HepG2 (cell line): ENCODE measurements at regions not wholly inside any gene's neighbourhood (a gene's known extent, or its start where the extent isn't known, plus 50 kb on each side); places are given as distances from the start of the nearest gene placed in this dataset.

Experiments
- ATAC-seq: fragments of 200-7000 bp; cut with Tn5 transposase; 3 replicates; pipeline ENCODE4 v1.9.1; 2020; ENCODE audit warnings: mild to moderate bottlenecking, moderate library complexity
- BruUV-seq: library from RNA; stranded (reverse); fragments of 400-500 nt; replicated peaks from 2 replicates; lab custom pipeline; 2021; lab: Mats Ljungman, UMichigan
- CTCF ChIA-PET: fragments of 300-600 bp; formaldehyde crosslinking; extraction: SDS; loops from one replicate; lab custom pipeline; 2021; ENCODE audit warnings: low total read pairs, inconsistent platforms, low intra/inter-chr PET ratio; lab: Yijun Ruan, JAX
- POLR2A ChIA-PET: fragments of 350-600 bp; sonication (Branson Sonifier 250); formaldehyde crosslinking; loops from one replicate; lab custom pipeline; 2020; ENCODE audit warnings: antibody characterized with exemption, inconsistent platforms; lab: Yijun Ruan, JAX
- DNase-seq: peaks from one replicate; pipeline ENCODE4 v3.0.0-alpha.2; 2015; ENCODE audit warnings: low spot score
- FAIRE-seq: peaks from 3 replicates; lab custom pipeline; 2011; peaks lifted over from hg19 to GRCh38; lab: Jason Lieb, UNC
- H2AFZ ChIP-seq: one replicate; pipeline ENCODE4 v1.6.1; 2011; ENCODE audit warnings: low read length, inconsistent platforms
- H3K27ac ChIP-seq: fragments of 300-600 bp; 3 replicates; pipeline ENCODE4 v1.8.0; 2011; ENCODE audit warnings: mixed run types, mild to moderate bottlenecking, mixed read lengths, low read length, inconsistent platforms; ENCODE audit not compliant: insufficient read depth; ENCODE audit errors: extremely low read length
- H3K27me3 ChIP-seq, 2 experiments: fragments of 200-600 bp in 1 of 2; 2 replicates in 1 of 2; 3 replicates in 1 of 2; pipeline versions ENCODE4 v1.6.0 to v1.8.0; 2011; ENCODE audit warnings: low read length in 2 of 2, mild to moderate bottlenecking in 2 of 2, moderate library complexity in 2 of 2, inconsistent platforms in 1 of 2; ENCODE audit not compliant: insufficient read depth in 2 of 2, control insufficient read depth in 1 of 2
- H3K36me3 ChIP-seq, 2 experiments: fragments of 200-600 bp in 1 of 2; replicated peaks in 1 of 2; 2 replicates in 1 of 2; 3 replicates in 1 of 2; pipeline versions ENCODE4 v1.5.1 to v1.8.0; 2011; ENCODE audit warnings: low read length in 2 of 2, inconsistent platforms in 1 of 2; ENCODE audit not compliant: insufficient read depth in 2 of 2, control insufficient read depth in 1 of 2
- H3K4me1 ChIP-seq: 2 replicates; pipeline ENCODE4 v1.5.1; 2012; ENCODE audit warnings: low read length, inconsistent platforms; ENCODE audit not compliant: insufficient read depth
- H3K4me2 ChIP-seq: 2 replicates; pipeline ENCODE4 v1.6.0; 2011; ENCODE audit warnings: low read depth, low read length, inconsistent platforms
- H3K4me3 ChIP-seq, 3 experiments: fragments of 200-600 bp in 1 of 3; sonication (generic), shearing (Covaris generic) in 1 of 3; replicated peaks in 1 of 3; 2 replicates each; pipeline ENCODE4 v1.5.1; 2011 to 2016; ENCODE audit warnings: low read length in 3 of 3, inconsistent platforms in 2 of 3, low read depth in 2 of 3, mild to moderate bottlenecking in 2 of 3, control low read depth in 1 of 3, mixed read lengths in 1 of 3; ENCODE audit not compliant: insufficient read depth in 1 of 3
- H3K79me2 ChIP-seq: one replicate; pipeline ENCODE4 v1.6.1; 2011; ENCODE audit warnings: low read length, inconsistent platforms; ENCODE audit not compliant: insufficient read depth
- H3K9ac ChIP-seq: 2 replicates; pipeline ENCODE4 v1.6.0; 2011; ENCODE audit warnings: mild to moderate bottlenecking, low read depth, low read length, inconsistent platforms; ENCODE audit not compliant: insufficient read depth
- H3K9me3 ChIP-seq: 2 replicates; pipeline ENCODE4 v1.5.1; 2012; ENCODE audit warnings: mild to moderate bottlenecking, low read length
- H4K20me1 ChIP-seq: 2 replicates; pipeline ENCODE4 v1.6.0; 2011; ENCODE audit warnings: inconsistent platforms, mild to moderate bottlenecking, low read length, moderate library complexity; ENCODE audit not compliant: insufficient read depth
- HMG20A ChIP-seq: IDR thresholded peaks from 2 replicates; pipeline ENCODE4 v1.6.1; 2016; ENCODE audit warnings: borderline replicate concordance
- MED8 ChIP-seq: sonication (generic); formaldehyde crosslinking; IDR thresholded peaks from 2 replicates; pipeline ENCODE4 v1.8.1; 2023; ENCODE audit warnings: mild to moderate bottlenecking, missing genetic modification reagents; ENCODE audit not compliant: insufficient replicate concordance
- MTF1 ChIP-seq: sonication (generic); formaldehyde crosslinking; IDR thresholded peaks from 2 replicates; pipeline ENCODE4 v1.5.0; 2020; ENCODE audit warnings: missing genetic modification reagents
- REL ChIP-seq: sonication (generic); formaldehyde crosslinking; conservative IDR thresholded peaks from 2 replicates; pipeline ENCODE4 v1.8.0; 2022; ENCODE audit warnings: mild to moderate bottlenecking, missing genetic modification reagents, moderate library complexity
- TEAD3 ChIP-seq: optimal IDR thresholded peaks from 2 replicates; pipeline ENCODE3; 2016; ENCODE audit warnings: borderline replicate concordance
- U2AF2 ChIP-seq: fragments of 200-400 bp; formaldehyde crosslinking; IDR thresholded peaks from 2 replicates; pipeline ENCODE4 v1.6.1; 2017; ENCODE audit warnings: low read depth, mild to moderate bottlenecking, low read length
- ZC3H4 ChIP-seq: sonication (generic); formaldehyde crosslinking; IDR thresholded peaks from 2 replicates; pipeline ENCODE4 v1.4.0; 2020; ENCODE audit warnings: missing genetic modification reagents, borderline replicate concordance
- ZNF510 ChIP-seq: sonication (generic); formaldehyde crosslinking; IDR thresholded peaks from 2 replicates; pipeline ENCODE4 v1.4.0; 2020; ENCODE audit warnings: low read depth, mild to moderate bottlenecking, missing genetic modification reagents
- ZNF562 ChIP-seq: sonication (generic); formaldehyde crosslinking; IDR thresholded peaks from 2 replicates; pipeline ENCODE4 v1.8.0; 2022; ENCODE audit warnings: missing genetic modification reagents, borderline replicate concordance
- ZNF737 ChIP-seq: sonication (generic); formaldehyde crosslinking; IDR thresholded peaks from 2 replicates; pipeline ENCODE4 v1.5.0; 2020; ENCODE audit warnings: missing genetic modification reagents, mild to moderate bottlenecking, borderline replicate concordance
- ZNF792 ChIP-seq: IDR thresholded peaks from 2 replicates; pipeline ENCODE4 v1.6.1; 2016
- ZNF879 ChIP-seq: sonication (generic); formaldehyde crosslinking; IDR thresholded peaks from 2 replicates; pipeline ENCODE4 v1.8.1; 2023; ENCODE audit warnings: missing genetic modification reagents
- WGBS: methylation state at CpG from one replicate; pipeline ENCODE4 v1.1.6; 2017; ENCODE audit warnings: low lambda C conversion rate; 5-methylcytosine and 5-hydroxymethylcytosine counted together
- in situ Hi-C: cut with HindIII; loops from 2 replicates; pipeline ENCODE4 v1.10.0; 2017; ENCODE audit warnings: low pct_unique_long_range_greater_than_20kb; ENCODE audit not compliant: extremely low pct_ligation_motif_present
- intact Hi-C: fragments of 100-400 bp; cut with micrococcal nuclease; formaldehyde crosslinking; loops from one replicate; pipeline ENCODE4 v1.10.0; 2022; ENCODE audit not compliant: unreplicated experiment
- TF ChIP-seq, protein P1 (sequence below): sonication (generic); formaldehyde crosslinking; IDR thresholded peaks from 2 replicates; pipeline ENCODE4 v1.8.0; 2022; ENCODE audit warnings: missing genetic modification reagents, mild to moderate bottlenecking, inconsistent platforms, borderline replicate concordance
- TF ChIP-seq, protein P2 (sequence below): sonication (generic); formaldehyde crosslinking; IDR thresholded peaks from 2 replicates; pipeline ENCODE4 v1.5.1; 2020; ENCODE audit warnings: mild to moderate bottlenecking, missing genetic modification reagents, borderline replicate concordance

DNA sequence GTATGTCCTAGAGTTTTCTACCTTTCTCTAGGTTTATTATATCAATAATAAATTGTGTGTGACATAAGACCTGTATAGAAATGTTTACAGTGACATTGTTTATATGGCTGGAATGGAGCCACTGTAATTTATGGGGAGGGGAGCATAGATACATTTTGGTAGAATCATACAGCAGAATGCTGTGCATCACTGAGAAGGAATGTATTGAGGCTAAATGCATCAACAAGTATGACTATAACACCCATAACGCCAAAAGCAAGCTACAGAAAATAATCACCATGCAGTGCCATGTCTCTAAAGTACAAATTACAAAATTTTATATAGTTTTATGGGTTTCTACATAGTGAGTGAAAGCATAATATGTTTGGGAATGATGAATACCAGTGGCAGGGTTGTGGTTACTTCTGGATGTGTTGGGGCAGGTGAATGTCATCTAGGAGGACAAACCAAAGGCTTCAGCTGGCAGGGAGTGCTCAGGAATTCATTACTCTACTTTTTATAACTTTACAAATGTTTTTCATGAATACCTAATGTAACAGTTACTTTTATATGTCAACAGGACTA lies 226.0 kb upstream of the NETO1 start:
- Histone ChIP-seq H3K27me3 (no peaks in the 10 kb centered on the region), H3K4me3 (no peak overlapping the region), H3K4me1 (no peaks in the 10 kb centered on the region), H3K9me3 (no peaks in the 10 kb centered on the region), H3K79me2 (no peaks in the 10 kb centered on the region), H2AFZ (no peak overlapping the region), H4K20me1 (no peaks in the 10 kb centered on the region), H3K27ac (no peak overlapping the region), H3K9ac (no peak overlapping the region), H3K36me3 (no peaks in the 10 kb centered on the region), H3K4me2 (no peak overlapping the region)
- intact Hi-C loops (no loop called here), in situ Hi-C loops (no loop called here)
- ChIA-PET CTCF (no interaction called here), POLR2A (no interaction called here)
- no peak for FAIRE-seq
- DNase-seq: no peak
- WGBS: 4% methylated on average over 1 of the region's 1 CpG
- no TSS peak for BruUV-seq
- TF ChIP-seq MED8 (CRISPR knock-in tag) (no peak), MTF1 (CRISPR knock-in tag) (no peak), REL (CRISPR knock-in tag) (no peak), ZNF562 (CRISPR knock-in tag) (no peak), HMG20A (CRISPR knock-in tag) (no peak), ZNF792 (CRISPR knock-in tag) (no peak), ZNF879 (CRISPR knock-in tag) (no peak)
- TF ChIP-seq, protein P1, sequence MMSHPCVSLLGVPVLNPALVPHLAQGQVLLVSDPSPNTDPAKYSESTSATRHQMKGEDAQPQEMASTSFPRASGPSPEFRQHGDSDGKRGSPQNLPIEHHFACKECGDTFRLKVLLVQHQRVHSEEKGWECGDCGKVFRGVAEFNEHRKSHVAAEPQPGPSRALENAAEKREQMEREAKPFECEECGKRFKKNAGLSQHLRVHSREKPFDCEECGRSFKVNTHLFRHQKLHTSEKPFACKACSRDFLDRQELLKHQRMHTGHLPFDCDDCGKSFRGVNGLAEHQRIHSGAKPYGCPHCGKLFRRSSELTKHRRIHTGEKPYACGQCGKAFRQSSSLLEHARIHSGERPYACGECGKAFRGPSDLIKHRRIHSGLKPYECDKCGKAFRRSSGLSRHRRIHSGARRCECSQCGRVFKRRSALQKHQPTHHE (CRISPR knock-in tag): no peak
- no peak for ATAC-seq

DNA sequence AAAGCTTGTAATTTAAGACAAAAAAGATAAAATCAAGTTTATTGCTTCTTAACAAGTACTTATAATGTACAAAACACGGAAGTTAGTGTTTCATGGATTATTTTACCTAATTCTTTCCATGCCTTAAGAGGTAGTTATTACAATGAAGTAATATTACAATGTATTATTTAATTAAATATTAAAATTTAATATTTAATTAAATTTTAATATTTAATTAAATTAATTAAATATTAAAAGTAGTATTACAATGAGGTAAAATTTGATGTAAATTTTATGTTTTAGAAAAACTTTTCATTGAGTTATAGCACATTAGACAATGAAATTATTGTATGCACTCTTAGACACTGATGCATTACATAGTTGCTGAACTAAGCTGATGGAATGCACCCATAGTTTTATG lies 220.7 kb upstream of the NETO1 start:
- CTCF ChIA-PET: no interaction called here
- in situ Hi-C loops: no loop called here
- TF ChIP-seq, protein P2, sequence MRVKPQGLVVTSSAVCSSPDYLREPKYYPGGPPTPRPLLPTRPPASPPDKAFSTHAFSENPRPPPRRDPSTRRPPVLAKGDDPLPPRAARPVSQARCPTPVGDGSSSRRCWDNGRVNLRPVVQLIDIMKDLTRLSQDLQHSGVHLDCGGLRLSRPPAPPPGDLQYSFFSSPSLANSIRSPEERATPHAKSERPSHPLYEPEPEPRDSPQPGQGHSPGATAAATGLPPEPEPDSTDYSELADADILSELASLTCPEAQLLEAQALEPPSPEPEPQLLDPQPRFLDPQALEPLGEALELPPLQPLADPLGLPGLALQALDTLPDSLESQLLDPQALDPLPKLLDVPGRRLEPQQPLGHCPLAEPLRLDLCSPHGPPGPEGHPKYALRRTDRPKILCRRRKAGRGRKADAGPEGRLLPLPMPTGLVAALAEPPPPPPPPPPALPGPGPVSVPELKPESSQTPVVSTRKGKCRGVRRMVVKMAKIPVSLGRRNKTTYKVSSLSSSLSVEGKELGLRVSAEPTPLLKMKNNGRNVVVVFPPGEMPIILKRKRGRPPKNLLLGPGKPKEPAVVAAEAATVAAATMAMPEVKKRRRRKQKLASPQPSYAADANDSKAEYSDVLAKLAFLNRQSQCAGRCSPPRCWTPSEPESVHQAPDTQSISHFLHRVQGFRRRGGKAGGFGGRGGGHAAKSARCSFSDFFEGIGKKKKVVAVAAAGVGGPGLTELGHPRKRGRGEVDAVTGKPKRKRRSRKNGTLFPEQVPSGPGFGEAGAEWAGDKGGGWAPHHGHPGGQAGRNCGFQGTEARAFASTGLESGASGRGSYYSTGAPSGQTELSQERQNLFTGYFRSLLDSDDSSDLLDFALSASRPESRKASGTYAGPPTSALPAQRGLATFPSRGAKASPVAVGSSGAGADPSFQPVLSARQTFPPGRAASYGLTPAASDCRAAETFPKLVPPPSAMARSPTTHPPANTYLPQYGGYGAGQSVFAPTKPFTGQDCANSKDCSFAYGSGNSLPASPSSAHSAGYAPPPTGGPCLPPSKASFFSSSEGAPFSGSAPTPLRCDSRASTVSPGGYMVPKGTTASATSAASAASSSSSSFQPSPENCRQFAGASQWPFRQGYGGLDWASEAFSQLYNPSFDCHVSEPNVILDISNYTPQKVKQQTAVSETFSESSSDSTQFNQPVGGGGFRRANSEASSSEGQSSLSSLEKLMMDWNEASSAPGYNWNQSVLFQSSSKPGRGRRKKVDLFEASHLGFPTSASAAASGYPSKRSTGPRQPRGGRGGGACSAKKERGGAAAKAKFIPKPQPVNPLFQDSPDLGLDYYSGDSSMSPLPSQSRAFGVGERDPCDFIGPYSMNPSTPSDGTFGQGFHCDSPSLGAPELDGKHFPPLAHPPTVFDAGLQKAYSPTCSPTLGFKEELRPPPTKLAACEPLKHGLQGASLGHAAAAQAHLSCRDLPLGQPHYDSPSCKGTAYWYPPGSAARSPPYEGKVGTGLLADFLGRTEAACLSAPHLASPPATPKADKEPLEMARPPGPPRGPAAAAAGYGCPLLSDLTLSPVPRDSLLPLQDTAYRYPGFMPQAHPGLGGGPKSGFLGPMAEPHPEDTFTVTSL (CRISPR knock-in tag): no peak
- TF ChIP-seq TEAD3 (CRISPR knock-in tag): no peak
- no peak for TF ChIP-seq ZC3H4 (CRISPR knock-in tag)
- TF ChIP-seq ZNF737 (CRISPR knock-in tag): no peak
- TF ChIP-seq U2AF2: no peak
- no peak for TF ChIP-seq ZNF510

More for the DNA sequence above, 220.7 kb upstream of the NETO1 start:
- Histone ChIP-seq H3K27me3 (no peaks in the 10 kb centered on the region), H3K4me3 (no peak overlapping the region), H2AFZ (no peak overlapping the region), H3K4me1 (no peaks in the 10 kb centered on the region), H3K79me2 (no peaks in the 10 kb centered on the region), H3K27ac (no peak overlapping the region), H3K36me3 (no peaks in the 10 kb centered on the region), H3K9ac (no peak overlapping the region), H4K20me1 (no peaks in the 10 kb centered on the region), H3K4me2 (no peak overlapping the region), H3K9me3 (no peaks in the 10 kb centered on the region)
- POLR2A ChIA-PET: no interaction called here
- no TSS peak for BruUV-seq
- FAIRE-seq (no peak), DNase-seq (no peak), ATAC-seq (no peak)
- intact Hi-C loops: no loop called here
- WGBS: 0% methylated on average over 1 of the region's 1 CpG
